ENCODE measurements at regions not wholly inside any gene's neighbourhood (a gene's known extent, or its start where the extent isn't known, plus 50 kb on each side); places are given as distances from the start of the nearest gene placed in this dataset.

GRCh38 chr2:18706001-18706400 is 116.6 kb upstream of the NT5C1B start:
- no peak for TF ChIP-seq POLR2A (IDR thresholded peaks at IDR 0.05)
- TF ChIP-seq, protein P1, sequence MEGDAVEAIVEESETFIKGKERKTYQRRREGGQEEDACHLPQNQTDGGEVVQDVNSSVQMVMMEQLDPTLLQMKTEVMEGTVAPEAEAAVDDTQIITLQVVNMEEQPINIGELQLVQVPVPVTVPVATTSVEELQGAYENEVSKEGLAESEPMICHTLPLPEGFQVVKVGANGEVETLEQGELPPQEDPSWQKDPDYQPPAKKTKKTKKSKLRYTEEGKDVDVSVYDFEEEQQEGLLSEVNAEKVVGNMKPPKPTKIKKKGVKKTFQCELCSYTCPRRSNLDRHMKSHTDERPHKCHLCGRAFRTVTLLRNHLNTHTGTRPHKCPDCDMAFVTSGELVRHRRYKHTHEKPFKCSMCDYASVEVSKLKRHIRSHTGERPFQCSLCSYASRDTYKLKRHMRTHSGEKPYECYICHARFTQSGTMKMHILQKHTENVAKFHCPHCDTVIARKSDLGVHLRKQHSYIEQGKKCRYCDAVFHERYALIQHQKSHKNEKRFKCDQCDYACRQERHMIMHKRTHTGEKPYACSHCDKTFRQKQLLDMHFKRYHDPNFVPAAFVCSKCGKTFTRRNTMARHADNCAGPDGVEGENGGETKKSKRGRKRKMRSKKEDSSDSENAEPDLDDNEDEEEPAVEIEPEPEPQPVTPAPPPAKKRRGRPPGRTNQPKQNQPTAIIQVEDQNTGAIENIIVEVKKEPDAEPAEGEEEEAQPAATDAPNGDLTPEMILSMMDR (IDR thresholded peaks at IDR 0.05): no peak
